ENCODE measurements at regions not wholly inside any gene's neighbourhood (a gene's known extent, or its start where the extent isn't known, plus 50 kb on each side); places are given as distances from the start of the nearest gene placed in this dataset.

DNA sequence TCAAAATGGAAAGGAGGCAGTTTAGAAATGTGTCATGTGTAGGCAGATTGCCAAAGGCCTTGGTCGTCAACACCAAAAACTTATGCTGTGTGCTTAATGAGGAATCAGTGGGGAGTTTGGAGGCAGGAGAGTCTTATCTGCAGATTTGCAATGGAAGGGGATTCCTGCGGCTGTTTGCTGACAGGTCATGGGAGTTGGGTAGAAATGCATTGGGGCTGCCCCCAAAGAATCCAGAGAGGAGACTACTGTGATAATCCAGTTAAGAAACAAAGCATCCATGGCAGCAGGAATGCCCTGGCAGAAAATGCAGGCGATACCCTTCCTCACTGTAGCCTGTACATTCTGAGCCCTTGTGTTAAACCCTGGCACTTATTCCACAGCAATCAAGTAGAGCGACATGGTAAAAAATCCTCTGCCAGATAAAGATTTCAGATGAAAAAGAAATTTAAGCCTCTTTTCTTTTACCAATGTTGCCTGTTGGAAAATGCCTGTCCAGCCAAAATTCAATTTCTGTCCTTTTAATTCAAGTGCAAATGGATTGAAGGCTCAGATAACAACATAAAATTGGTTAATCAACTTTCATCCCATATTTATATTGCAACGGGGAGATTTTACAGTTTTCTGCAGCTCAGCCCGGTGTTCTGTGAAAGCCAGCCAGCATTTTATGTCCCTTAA, 491.0 kb upstream of the CDH5 start:
- ATAC-seq (no peak), DNase-seq (ENCODE audit: low spot score) (no peak), FAIRE-seq (no peak)
- WGBS (ENCODE audit: low lambda C conversion rate): 15% methylated on average over 6 of the region's 6 CpGs
- ChIA-PET CTCF (ENCODE audit: low intra/inter-chr PET ratio, low total read pairs) (no interaction called here), POLR2A (no interaction called here)
- TF ChIP-seq, protein P1, sequence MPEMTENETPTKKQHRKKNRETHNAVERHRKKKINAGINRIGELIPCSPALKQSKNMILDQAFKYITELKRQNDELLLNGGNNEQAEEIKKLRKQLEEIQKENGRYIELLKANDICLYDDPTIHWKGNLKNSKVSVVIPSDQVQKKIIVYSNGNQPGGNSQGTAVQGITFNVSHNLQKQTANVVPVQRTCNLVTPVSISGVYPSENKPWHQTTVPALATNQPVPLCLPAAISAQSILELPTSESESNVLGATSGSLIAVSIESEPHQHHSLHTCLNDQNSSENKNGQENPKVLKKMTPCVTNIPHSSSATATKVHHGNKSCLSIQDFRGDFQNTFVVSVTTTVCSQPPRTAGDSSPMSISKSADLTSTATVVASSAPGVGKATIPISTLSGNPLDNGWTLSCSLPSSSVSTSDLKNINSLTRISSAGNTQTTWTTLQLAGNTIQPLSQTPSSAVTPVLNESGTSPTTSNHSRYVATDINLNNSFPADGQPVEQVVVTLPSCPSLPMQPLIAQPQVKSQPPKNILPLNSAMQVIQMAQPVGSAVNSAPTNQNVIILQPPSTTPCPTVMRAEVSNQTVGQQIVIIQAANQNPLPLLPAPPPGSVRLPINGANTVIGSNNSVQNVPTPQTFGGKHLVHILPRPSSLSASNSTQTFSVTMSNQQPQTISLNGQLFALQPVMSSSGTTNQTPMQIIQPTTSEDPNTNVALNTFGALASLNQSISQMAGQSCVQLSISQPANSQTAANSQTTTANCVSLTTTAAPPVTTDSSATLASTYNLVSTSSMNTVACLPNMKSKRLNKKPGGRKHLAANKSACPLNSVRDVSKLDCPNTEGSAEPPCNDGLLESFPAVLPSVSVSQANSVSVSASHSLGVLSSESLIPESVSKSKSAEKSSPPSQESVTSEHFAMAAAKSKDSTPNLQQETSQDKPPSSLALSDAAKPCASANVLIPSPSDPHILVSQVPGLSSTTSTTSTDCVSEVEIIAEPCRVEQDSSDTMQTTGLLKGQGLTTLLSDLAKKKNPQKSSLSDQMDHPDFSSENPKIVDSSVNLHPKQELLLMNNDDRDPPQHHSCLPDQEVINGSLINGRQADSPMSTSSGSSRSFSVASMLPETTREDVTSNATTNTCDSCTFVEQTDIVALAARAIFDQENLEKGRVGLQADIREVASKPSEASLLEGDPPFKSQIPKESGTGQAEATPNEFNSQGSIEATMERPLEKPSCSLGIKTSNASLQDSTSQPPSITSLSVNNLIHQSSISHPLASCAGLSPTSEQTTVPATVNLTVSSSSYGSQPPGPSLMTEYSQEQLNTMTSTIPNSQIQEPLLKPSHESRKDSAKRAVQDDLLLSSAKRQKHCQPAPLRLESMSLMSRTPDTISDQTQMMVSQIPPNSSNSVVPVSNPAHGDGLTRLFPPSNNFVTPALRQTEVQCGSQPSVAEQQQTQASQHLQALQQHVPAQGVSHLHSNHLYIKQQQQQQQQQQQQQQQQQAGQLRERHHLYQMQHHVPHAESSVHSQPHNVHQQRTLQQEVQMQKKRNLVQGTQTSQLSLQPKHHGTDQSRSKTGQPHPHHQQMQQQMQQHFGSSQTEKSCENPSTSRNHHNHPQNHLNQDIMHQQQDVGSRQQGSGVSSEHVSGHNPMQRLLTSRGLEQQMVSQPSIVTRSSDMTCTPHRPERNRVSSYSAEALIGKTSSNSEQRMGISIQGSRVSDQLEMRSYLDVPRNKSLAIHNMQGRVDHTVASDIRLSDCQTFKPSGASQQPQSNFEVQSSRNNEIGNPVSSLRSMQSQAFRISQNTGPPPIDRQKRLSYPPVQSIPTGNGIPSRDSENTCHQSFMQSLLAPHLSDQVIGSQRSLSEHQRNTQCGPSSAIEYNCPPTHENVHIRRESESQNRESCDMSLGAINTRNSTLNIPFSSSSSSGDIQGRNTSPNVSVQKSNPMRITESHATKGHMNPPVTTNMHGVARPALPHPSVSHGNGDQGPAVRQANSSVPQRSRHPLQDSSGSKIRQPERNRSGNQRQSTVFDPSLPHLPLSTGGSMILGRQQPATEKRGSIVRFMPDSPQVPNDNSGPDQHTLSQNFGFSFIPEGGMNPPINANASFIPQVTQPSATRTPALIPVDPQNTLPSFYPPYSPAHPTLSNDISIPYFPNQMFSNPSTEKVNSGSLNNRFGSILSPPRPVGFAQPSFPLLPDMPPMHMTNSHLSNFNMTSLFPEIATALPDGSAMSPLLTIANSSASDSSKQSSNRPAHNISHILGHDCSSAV (CRISPR knock-in tag; IDR thresholded peaks at IDR 0.05; ENCODE audit: borderline replicate concordance): no peak
- TF ChIP-seq, protein P2, sequence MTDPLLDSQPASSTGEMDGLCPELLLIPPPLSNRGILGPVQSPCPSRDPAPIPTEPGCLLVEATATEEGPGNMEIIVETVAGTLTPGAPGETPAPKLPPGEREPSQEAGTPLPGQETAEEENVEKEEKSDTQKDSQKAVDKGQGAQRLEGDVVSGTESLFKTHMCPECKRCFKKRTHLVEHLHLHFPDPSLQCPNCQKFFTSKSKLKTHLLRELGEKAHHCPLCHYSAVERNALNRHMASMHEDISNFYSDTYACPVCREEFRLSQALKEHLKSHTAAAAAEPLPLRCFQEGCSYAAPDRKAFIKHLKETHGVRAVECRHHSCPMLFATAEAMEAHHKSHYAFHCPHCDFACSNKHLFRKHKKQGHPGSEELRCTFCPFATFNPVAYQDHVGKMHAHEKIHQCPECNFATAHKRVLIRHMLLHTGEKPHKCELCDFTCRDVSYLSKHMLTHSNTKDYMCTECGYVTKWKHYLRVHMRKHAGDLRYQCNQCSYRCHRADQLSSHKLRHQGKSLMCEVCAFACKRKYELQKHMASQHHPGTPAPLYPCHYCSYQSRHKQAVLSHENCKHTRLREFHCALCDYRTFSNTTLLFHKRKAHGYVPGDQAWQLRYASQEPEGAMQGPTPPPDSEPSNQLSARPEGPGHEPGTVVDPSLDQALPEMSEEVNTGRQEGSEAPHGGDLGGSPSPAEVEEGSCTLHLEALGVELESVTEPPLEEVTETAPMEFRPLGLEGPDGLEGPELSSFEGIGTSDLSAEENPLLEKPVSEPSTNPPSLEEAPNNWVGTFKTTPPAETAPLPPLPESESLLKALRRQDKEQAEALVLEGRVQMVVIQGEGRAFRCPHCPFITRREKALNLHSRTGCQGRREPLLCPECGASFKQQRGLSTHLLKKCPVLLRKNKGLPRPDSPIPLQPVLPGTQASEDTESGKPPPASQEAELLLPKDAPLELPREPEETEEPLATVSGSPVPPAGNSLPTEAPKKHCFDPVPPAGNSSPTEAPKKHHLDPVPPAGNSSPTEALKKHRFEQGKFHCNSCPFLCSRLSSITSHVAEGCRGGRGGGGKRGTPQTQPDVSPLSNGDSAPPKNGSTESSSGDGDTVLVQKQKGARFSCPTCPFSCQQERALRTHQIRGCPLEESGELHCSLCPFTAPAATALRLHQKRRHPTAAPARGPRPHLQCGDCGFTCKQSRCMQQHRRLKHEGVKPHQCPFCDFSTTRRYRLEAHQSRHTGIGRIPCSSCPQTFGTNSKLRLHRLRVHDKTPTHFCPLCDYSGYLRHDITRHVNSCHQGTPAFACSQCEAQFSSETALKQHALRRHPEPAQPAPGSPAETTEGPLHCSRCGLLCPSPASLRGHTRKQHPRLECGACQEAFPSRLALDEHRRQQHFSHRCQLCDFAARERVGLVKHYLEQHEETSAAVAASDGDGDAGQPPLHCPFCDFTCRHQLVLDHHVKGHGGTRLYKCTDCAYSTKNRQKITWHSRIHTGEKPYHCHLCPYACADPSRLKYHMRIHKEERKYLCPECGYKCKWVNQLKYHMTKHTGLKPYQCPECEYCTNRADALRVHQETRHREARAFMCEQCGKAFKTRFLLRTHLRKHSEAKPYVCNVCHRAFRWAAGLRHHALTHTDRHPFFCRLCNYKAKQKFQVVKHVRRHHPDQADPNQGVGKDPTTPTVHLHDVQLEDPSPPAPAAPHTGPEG (CRISPR knock-in tag; IDR thresholded peaks at IDR 0.05): no peak
- no peak for TF ChIP-seq ZBTB20 (CRISPR knock-in tag; IDR thresholded peaks at IDR 0.05; ENCODE audit: borderline replicate concordance, low read depth)
- no peak for TF ChIP-seq TARDBP (CRISPR knock-in tag; IDR thresholded peaks at IDR 0.05)
- no peak for TF ChIP-seq ZNF773 (CRISPR knock-in tag; IDR thresholded peaks at IDR 0.05; ENCODE audit: borderline replicate concordance)
- TF ChIP-seq JDP2 (CRISPR knock-in tag; IDR thresholded peaks at IDR 0.05; ENCODE audit: borderline replicate concordance): no peak
- TF ChIP-seq ZNF543 (CRISPR knock-in tag; IDR thresholded peaks at IDR 0.05): no peak
- Histone ChIP-seq H3K4me3 (replicated peaks in 1 of 3; ENCODE audit: insufficient read depth in 1 of 3, low read depth in 2 of 3, low read length in 3 of 3) (no peak overlapping the region), H3K9ac (ENCODE audit: insufficient read depth, low read depth, low read length) (no peak overlapping the region), H3K36me3 (replicated peaks in 1 of 2; ENCODE audit: control insufficient read depth in 1 of 2, insufficient read depth in 2 of 2, low read length in 2 of 2) (no peaks in the 10 kb centered on the region), H3K4me2 (ENCODE audit: low read depth, low read length) (no peak overlapping the region), H4K20me1 (ENCODE audit: insufficient read depth, low read length) (no peaks in the 10 kb centered on the region), H3K4me1 (ENCODE audit: insufficient read depth, low read length) (no peaks in the 10 kb centered on the region), H2AFZ (ENCODE audit: low read length) (no peak overlapping the region), H3K27me3 (ENCODE audit: control insufficient read depth in 1 of 2, insufficient read depth in 2 of 2, low read length in 2 of 2) (no peaks in the 10 kb centered on the region), H3K9me3 (ENCODE audit: low read length) (no peaks in the 10 kb centered on the region), H3K27ac (ENCODE audit: extremely low read length, insufficient read depth, low read length) (no peak overlapping the region), H3K79me2 (ENCODE audit: insufficient read depth, low read length) (no peaks in the 10 kb centered on the region)
- no TSS peak for BruUV-seq (replicated peaks)
- in situ Hi-C loops (cut with HindIII; ENCODE audit: extremely low pct_ligation_motif_present, low pct_unique_long_range_greater_than_20kb): no loop called here
- intact Hi-C loops (cut with micrococcal nuclease; ENCODE audit: unreplicated experiment): no loop called here
